NCI-H2107 treated with DMSO at 0.1 percent for 48 hours (cell line): ENCODE measurements at regions not wholly inside any gene's neighbourhood (a gene's known extent, or its start where the extent isn't known, plus 50 kb on each side); places are given as distances from the start of the nearest gene placed in this dataset.
"Not testable (repeated sequence)": the region's sequence is repeated elsewhere in the genome, so short reads cannot be mapped to it uniquely, and the experiment has no call there.

Experiments used
- DNase-seq: peaks from one replicate; lab custom pipeline; 2025; ENCODE audit not compliant: unreplicated experiment; lab: John Stamatoyannopoulos, UW

DNA sequence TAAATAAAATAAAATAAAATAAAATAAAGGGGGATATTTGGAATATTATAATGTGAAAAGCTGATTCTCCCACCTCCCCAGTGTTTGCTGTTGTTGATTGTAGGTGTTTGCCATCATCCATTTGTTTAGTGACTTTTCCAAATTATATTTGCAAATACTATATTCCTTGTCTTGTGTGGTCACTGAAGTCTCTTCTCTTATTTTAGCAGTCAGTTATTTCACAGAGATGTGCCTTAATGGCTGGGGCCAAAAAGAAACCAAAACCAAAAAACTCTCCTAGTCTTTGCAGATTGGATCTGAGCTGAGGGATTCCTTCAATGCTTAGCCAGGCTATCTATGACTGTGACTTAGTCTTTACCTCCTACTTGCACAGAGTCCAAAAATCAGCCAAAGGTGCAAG is 70.9 kb upstream of the ZNF169 start:
- DNase-seq, result no peak

DNA sequence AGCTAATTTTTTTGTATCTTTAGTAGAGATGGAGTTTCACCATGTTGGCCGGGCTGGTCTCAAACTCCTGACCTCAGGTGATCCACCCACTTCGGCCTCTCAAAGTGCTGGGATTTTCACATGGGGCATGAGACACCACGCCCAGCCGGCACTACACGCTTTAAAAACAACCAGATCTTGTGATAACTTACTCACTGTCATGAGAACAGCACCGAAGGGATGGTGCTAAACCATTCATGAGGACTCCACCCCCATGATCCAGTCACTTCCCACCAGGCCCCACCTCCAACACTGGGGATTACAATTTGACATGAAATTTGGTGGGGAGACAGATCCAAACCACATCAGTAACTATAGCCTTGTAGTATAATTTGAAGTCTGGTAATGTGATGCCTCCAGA is 67.4 kb upstream of the ZNF169 start:
- not testable (repeated sequence) for DNase-seq

DNA sequence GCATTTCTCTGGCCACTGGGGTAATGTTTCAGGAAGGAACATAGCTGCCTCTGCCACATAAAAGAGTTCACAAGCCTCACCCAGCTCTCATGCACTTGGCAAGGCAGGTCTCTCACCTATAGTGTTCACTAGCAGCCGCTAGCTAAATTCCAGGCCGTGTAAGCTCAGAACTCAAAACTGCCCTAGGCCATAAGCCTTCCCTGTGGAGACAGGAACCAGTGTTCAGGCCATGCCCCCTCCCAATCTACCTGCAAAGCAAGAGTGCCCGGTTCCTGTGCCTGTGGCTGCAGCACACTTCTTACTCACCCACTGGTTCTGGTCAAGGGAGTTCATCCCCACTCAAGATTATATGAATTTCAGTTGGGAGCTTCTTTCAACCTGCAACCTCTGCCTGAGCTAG is 60.7 kb upstream of the ZNF169 start:
- no peak for DNase-seq

DNA sequence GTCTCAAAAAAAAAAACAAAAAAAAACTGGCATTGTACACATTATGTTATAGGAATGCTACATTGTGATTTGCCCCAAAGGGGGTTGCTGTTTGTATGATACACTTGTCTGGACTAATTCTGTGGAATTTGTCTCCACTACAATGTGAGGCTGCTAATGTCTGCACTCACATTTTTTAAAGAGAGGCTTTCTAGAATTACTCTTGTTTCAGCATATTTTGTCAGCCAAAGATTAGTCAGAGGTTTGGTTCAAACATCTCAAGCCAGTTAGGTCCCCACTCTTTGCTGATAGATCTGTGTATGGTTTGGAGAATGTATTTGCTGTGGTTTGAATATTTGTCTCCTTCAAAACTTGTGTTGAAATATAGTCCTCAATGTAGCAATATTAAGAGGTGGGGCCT is 59.3 kb upstream of the ZNF169 start:
- DNase-seq, result no peak

DNA sequence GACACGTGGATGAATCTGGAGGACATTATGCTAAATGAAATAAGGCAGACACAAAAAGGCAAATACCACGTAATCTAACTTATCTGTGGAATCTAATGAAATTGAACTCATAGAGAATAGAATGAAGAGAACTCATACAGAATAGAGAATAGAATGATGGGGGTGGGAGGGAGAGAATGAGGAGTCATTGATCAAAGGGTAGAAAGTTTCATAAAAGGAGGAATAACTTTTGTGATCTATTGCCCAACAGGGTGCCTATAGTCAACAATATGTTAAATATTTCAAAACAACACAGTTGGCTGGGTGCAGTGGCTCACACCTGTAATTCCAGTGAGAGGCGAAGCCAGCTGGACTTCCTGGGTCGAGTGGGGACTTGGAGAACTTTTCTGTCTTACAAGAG is 54.9 kb upstream of the ZNF169 start:
- DNase-seq, result no peak

DNA sequence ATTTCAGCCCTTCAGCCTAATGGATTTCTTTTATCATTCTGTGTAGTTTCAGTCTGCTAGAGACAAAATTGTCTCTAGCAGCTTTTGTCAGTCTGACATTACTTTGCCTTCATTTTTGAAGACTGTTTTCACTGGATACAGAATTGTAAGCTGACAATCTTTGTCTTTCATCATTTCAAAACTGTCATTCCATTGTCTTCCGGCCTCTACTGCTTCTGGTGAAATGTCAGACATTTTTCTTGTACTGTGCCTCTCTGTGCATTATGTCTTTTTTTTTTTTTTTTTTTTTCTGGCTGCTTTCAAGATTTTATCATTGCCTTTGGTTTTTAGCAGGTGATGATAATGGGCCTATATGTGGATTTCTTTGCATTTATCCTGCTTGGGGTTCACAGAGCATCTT is 51.3 kb upstream of the ZNF169 start:
- no peak for DNase-seq
